ENCODE measurements at regions not wholly inside any gene's neighbourhood (a gene's known extent, or its start where the extent isn't known, plus 50 kb on each side); places are given as distances from the start of the nearest gene placed in this dataset.
"Not testable (repeated sequence)": the region's sequence is repeated elsewhere in the genome, so short reads cannot be mapped to it uniquely, and the experiment has no call there.

DNA sequence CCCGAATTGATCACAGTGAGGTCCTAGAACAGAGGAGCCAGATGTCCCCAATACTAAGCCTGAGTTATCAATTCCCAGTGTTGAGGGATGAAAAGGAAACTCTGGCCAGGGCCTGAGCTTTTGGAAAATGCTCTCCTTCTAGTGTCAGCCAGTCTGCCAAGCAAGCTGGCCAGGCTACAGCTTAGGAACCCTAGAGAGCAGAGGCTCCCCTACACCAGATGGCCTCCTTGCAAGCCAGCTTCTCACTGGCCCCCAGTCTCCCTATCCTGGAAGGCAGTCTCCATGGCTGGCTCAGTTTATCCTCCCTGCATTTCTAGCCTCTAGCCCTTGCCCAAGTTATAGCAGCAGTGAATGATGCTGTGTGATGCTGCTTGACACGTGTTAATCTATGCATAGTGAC is 204.7 kb upstream of the WWC1 start:
- no peak for DNase-seq

DNA sequence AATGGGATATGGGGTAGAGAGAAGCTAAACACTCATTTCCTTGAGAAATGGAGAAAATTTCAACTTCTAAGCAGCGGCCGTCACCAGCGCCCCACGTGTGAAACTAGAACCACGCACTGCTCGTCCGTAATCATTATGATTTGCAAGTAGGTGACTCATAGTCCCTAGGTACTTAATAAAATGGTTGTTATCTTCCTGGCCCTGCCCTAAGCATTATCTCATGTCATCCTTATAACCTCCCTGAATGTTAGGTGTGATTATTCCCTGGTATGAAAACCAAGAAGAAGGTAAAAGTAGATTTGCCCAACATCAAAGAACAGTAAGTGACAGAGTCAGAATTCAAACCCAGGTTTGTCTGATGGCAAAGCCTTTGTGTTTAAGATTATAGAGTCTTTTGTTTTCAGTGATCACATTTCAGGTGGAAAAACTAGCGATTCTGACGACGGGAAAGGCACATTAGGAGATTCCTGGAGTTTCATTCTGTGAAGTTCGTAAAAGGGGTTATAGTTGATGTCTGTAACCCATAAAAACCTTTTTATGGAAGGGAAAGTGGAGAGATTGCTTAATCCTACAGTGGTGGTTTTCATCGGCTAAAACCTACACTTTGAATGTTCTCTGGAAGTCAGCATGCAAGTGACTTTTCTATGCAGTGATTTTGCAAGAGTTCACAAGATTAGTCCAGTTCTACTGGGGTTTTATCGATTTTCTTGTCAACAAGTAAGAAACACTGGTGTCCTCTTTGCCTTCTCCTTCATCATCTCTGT is 202.9 kb upstream of the WWC1 start:
- DNase-seq: no peak

DNA sequence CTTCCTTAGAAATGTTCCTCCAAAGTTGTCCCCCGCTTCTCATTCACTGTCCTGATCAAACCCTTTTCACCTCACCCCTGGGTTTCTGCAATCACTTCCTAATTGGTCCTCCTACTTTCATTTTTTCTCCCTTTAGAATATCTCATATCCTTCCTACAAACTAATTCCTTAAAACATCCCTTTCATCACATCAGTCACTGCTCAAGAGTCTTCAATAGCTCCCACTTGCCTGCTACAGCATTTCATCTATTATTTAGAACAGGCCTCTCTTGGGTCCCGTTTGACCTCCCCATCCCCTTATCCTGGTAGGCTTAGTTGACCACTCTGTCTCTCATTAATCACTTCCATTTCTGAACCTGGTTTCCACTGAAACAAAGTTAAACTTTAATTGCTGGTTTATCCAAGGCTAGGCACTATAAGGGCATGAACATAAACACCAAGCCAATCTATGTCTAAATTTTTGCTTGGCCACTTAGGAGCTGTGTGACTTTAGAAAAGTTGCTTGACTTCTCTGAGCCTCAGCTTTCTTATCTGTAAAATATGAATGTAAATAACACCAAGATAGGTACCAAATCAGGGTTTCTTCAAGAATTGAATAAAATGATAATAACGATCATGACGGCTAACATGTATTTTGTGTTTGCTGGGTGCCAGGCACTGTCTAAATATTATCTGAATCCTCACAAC is 202.1 kb upstream of the WWC1 start:
- DNase-seq: no peak

DNA sequence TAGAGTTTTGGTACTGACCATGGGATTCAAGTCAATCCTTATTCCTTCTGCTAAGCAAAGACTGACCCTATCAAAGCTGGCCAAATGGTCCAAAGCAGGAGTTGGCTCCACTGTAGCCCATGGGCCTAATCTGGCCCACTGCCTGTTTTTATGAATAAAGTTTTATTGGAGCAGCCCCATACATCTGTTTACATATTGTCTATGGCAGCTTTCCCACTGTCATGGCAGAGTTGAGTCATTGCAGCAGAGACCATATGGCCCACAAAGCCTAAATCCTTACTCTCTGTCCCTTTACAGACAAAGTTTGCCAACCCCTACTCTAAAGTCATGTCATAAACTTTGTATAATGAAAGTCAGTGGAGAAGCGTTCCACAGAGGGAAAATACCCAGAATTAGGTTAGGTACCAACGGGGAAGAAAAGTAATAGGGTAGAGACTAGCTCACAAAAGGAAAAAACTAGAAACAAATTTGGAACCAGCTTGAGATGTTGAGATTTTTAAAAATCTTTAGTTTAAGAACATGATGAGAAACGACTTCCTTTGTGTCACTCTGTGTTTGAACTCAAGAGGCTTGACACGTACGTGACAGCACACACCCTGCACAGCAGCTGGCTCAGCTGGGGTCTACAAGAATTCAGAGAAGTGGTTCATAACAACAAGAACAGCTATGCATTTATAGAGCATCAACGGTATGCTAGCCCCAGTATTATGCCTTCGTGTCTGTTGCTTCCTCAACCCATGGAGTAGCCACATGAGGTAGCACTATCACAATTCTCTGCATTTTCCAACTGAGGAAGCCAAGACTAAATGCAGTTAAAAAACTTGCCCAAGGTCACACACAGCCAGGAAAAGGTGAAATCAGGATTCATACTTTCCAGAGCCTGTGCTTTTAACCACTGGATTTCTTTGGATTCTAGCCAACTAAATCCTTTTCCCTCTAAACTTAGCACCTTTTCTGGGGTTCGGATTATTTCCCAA is 198.9 kb upstream of the WWC1 start:
- no peak for DNase-seq

DNA sequence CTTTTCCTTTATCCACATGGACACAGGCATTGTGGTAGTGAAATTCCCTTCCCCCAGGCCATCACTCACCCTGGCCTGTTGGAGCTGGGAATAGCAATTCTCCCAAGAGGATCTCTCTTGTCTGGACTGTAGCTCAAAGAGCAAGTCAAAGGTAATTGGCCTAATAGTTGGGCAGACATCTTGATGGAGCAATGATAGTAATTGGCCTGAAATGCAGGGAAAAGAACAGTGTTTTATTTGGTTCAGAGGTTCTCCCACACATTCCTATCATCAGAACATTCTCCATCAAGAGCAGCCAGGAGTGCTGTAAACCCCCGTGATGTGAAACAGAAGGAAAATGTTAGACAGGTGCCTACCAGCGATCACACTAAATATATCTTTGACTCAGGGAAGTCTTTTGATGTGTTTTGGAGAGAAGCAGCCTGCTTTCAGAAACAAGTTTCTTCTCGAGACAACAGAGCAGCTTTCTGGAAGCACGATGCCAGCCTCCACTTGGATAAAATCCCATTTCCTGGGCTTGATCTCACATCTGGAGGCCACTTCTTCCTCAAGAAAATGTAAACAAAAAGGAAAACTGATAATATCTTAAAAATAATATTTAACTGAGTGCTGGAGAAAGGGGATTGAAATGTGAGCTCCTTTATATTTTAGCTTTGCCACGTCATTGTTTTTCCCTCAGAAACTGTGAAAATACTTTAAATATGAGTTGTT is 198.1 kb upstream of the WWC1 start:
- DNase-seq: no peak

DNA sequence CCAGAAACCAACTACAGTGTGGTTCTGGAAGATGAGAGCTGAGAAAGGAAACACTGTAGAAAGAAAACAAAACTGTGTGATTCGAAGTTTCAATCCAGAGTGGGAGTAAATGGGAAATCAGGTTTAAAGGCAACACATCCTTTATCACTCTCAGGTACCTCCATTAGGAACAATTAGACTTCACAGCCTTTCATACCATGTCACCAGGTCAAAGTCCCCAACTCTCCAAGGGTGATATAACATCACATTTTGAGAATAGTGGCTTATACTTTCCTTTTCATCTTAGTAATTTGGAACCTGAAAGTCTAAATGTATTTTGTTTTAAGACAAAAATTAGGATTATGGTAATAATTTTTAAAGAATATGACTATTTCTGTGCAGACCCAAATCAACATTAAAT is 194.9 kb upstream of the WWC1 start:
- no peak for DNase-seq

DNA sequence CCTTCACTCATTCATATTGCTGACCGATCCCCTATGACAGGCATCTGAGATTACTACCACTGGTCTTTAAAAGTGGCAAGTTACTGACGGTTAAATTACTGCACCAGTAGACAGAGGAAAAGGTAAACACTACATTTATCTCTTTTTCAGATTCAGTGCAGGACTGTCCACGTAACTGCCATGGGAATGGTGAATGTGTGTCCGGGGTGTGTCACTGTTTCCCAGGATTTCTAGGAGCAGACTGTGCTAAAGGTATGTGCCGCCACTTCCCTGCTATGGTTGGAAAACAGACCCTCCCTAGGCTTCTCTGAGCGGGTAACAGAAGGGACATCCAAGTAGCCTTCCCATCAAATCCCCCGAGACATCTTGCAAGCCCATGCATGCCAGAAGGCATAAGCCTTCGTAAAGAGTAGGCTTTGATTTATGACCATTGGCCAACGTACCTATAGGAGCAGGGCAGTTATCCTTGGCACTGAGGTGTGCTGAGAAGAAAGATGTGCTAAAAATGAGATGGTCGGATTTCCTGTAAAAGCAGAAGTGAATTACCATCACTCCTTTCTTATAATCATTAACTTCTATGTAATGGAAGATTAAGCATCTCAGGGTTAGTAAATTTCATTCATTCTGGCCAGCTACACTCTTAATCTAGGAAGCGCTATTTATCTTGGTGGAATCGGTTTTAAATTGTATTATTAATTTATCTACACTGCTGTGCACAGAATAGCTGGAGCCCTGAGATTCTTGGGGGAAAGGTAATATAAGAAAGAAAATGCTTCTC is 193.4 kb upstream of the WWC1 start:
- no peak for DNase-seq

DNA sequence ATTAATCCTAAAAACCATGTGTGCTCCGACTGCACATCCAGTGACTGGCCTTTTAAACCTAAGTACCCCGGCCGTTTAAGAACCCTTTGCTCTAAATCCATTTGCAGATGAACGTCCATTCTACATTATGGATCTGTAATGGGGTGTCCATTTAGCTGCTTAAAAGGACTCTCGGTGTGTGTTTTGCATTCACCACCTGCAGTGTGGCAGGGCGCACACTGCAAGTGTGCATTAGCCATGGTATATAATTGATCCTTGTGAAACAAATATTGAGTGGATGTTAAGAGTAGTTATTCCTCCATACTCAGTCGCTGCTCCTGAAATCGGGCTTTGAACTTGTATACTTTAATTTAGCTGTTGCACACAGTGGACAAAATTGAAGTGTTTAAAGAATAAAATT is 190.1 kb upstream of the WWC1 start:
- no peak for DNase-seq

DNA sequence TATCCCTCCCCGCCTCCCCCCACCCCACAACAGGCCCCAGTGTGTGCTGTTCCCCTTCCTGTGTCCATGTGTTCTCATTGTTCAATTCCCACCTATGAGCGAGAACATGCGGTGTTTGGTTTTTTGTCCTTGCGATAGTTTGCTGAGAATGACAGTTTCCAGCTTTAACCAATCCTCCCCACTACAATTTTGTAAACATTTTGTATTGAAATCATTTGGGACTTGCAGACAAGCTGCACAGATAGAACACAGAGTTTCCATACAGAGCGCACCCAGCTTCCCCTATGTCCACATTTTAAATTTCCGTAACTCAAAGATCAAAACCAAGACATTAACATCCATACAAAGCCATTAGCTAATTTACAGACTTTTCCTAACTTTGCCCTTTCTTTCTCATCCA is 188.4 kb upstream of the WWC1 start:
- not testable (repeated sequence) for DNase-seq

DNA sequence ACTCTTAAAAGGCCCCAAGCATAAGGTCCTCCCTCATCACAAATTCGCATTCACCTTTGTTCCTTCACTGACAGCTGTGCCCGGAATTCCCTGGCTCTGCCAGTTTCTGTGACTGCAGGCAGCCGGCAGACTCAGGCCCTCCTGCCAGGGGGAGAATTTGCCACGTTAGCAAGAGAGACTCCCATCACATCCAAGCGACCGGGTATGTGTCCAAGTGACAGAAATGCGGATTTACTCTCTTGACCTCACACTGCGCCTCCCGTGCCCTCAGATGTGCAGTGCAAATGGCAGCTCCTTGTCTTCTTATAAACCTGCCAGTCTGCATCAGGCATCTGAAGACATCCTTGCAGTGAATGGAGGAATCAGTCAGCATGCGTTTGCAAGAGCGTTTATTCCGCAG is 187.1 kb upstream of the WWC1 start:
- DNase-seq: no peak

DNA sequence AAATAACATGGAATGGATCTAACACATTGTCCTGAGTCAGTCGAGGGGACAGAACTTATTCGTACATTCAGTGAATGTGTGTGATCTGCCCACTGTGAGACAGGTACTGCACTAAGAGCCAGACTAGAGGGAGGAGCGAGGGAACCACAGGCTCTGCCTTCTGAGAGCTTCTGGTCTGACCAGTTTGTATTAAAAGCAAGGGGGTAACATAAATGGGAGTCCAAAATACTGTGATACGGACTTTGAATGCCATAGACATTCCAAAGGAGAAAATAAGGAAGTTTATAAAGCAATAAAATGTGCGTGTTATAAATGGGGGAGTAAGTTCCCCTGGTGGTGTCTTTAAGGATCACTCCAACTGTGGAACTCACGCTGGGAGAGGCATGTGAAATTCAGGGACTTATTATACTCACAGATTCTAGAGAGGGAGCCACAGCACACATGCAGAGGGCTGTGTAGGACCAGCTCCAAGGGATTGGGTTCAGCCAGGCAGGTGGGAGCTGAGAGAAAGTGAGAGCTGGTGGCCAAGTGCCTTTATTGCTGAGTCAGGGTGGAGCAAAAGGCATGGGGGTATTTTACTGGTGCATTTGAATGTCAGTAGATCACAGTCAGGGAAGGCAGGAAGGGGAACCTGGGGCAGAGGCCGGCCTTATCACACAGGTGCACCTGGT is 186.5 kb upstream of the WWC1 start:
- no peak for DNase-seq

DNA sequence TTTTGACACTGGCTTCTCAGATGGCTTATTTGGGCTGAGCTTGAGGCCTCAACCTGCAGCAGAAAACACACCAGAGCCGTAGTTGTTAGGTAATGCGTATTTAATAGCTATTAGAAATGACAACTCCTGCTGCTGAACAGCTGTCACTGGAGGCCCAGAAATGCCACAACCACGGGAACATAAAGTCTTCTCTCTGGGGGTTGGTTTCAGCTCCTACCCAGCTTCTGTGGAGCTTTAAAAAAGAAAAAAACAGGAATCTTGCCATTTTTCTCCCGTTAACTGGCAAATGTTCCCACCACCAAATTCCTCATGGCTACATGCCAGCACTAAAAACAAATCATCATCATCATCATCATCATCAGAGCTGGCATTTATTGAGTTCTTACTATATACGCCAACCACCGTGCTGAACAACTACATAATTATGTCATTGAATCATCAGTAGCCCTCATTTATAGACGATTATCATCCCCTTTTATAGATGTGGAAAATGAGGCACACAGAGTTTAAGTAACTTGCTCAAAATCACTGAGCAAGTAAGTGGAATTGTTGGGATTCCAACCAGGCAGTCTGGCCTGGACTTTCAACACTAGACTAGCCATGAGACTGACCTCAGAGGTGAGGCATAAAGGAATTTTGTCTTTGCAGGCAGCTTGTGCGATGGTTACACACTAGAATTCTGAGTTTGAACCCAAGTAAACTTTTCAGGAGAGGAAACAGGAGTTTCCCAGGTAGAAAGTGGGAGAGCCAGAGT is 185.3 kb upstream of the WWC1 start:
- no peak for DNase-seq

DNA sequence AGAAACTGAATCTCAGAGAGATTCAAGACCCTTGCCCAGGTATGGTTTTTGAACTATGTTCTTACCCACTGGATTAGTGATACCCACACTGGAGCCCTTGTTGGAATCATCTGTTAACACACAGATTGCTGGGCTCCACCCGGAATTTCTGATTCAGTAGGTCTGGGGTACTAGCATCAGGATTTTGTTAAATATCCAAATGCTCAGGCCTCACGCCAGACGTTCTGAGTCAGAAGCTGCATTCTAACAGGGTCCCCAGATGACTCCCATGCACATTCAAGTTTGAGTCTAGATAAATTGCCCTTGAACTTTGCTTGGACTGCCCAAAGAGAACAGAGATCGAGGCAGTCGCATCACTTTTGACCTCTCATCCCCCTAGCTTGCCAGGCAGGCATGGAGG is 182.0 kb upstream of the WWC1 start:
- DNase-seq: no peak

DNA sequence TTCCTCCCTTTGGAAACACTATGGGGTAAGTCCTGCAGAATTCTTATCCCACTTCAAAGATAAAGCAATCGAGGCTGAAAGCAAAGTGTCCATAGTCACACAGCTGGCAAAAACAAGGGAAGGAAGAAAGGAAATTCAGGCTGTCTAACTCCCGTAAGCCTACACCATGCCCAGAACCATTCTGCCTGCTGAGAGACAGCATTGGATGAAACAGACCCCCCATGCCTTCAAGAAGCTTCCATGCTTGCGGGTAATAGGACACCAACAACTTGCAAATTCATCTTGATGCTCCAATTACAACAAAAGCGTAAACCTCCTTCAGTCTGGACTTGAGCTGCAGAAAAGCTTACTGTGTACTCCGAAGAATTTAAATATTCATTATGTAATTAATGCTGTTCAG is 181.1 kb upstream of the WWC1 start:
- DNase-seq: no peak

DNA sequence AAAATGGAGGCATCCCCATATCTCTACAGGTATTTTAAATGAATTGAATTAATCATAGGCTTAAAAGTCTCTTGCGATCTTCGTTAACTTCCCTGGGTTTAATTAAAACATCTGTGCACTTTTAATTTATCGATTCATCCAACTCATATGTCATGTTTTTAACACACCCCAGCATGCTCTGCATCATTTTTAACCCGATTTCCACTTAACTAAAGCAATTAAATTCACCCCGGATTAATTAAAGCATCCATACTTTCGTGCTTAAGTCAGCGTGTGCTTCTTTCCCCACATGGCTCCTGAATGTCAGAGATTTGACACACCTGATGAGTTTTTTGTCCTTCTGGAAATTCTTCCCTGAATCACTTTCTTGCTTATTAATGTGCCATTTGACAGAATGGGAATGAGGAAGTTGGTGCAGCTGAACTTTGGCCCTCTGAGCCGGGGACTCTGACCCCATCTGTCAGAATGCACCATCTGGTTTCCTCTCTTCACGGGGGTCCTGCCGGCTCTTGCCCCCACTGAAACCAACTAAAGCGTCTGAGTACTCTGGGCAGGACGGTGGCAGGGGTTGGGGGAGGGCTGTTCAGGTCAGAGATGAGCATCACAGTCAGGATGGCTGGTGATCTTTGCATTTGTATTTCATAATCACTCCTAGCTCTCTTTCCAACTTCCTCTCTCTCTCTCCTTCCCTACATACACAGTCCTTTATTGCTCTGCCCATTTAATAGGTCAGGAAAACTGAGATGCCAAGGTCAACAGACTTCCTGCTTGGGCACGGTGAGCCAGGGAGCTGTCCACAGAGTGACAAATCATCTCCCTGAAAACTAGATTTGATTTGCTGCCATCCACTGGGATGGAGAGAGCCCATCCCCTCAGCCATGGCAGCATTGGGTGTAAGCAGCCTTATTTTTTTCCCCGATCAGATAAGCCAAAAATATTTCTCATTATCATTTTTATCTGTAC is 180.3 kb upstream of the WWC1 start:
- DNase-seq: no peak

DNA sequence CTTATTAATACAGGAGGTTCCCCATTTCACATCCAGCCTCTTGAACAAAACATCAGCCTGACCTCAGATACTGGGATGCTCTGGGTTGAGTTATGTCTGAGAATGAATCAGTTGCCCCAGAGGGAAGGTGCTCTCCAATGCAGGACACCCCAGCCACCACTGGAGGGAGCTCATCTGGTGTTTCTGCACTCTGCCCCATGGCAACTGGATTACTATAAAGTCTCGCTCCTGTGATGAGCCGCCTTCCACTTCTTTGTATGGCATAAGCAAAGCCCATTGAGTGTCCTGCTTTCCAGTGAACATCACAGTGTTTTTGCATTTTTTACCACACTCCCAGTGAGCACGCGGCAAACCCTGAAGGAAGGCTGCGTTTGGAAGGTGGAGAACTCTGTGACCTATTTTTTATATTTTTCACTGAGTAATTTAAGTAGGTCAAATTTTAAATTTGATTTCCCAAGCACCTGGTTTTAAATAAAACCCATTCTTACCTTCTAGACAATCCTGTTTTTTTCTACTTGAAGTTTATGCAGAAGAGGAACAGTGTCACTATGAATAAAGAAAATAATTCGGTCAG is 176.9 kb upstream of the WWC1 start:
- DNase-seq: no peak

DNA sequence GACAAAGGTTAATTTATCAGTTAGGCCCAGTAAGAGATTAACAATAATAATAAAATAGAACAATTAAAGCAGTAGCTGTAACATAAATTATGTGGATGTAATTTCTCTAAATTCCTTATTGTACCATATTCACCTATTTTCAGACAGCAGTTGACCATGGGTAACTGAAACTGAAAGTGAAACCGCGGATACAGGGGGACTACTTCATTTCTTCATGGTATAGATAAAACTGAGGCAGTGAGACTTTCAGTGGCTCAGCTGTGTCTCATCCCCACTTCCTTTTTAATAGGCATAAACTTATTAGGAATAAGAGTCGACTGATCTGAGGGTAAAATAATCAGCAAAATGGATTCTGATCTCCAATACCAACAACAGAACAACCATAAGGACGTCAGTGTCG is 174.0 kb upstream of the WWC1 start:
- DNase-seq: no peak

DNA sequence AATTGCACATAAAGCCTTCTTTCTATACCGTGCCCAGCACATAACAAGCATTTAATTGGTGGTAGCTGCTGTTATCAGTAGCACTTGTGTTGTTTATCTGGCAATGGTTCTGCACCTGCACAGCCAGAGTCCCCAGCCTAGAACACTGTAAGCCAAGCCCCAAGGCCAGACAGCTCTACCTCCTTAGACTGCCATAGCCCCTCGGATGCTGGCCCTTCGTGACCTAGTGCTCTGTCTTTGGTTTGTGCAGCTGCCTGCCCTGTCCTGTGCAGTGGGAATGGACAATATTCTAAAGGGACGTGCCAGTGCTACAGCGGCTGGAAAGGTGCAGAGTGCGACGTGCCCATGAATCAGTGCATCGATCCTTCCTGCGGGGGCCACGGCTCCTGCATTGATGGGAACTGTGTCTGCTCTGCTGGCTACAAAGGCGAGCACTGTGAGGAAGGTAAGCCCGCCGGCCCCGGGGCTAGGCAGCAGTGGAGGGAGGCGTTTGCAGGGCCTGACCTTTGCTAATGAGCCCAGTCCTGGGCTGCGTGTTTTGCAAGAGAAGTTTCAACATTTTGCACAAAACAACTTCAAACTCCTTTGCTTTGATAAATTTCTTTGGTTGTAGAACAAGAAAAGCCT is 173.3 kb upstream of the WWC1 start:
- no peak for DNase-seq

Measured in right hindlimb (tissue), 1 donor.